Stomach smooth muscle (tissue), 2 donors: ENCODE measurements at regions not wholly inside any gene's neighbourhood (a gene's known extent, or its start where the extent isn't known, plus 50 kb on each side); places are given as distances from the start of the nearest gene placed in this dataset.

Experiments
- H3K27ac ChIP-seq: one replicate; pipeline ENCODE4 v1.7.0; 2013; ENCODE audit warnings: mild to moderate bottlenecking, low read length, inconsistent platforms
- H3K27me3 ChIP-seq, 2 donors: one replicate each; pipeline ENCODE4 v1.7.0; 2013; ENCODE audit warnings: low read length in 2 of 2; ENCODE audit not compliant: insufficient read depth in 2 of 2, control insufficient read depth in 1 of 2
- H3K36me3 ChIP-seq, 2 donors: one replicate each; pipeline ENCODE4 v1.7.0; 2013; ENCODE audit warnings: low read length in 2 of 2; ENCODE audit not compliant: control insufficient read depth in 2 of 2, insufficient read depth in 2 of 2
- H3K4me1 ChIP-seq: one replicate; pipeline ENCODE4 v1.7.0; 2013; ENCODE audit warnings: low read length; ENCODE audit not compliant: control insufficient read depth, insufficient read depth
- H3K4me3 ChIP-seq, 2 donors: one replicate each; pipeline ENCODE4 v1.7.0; 2013; ENCODE audit warnings: low read length in 2 of 2
- H3K9ac ChIP-seq, 2 donors: one replicate each; pipeline ENCODE4 v1.7.0; 2013; ENCODE audit warnings: low read length in 2 of 2, mild to moderate bottlenecking in 1 of 2
- H3K9me3 ChIP-seq, 2 donors: one replicate each; pipeline ENCODE4 v1.7.0; 2013; ENCODE audit warnings: low read length in 2 of 2; ENCODE audit not compliant: control insufficient read depth in 2 of 2
- donor health status: healthy.
- donor health status: Pancreatic carcinoma.

GRCh38 chr10:125332548-125333208 lies 172.3 kb upstream of the CTBP2 start:
- Histone ChIP-seq H3K4me3 (no peak overlapping the region), H3K4me1 (no peaks in the 10 kb centered on the region), H3K9me3 (no peaks in the 10 kb centered on the region), H3K27ac (no peak overlapping the region), H3K27me3 (no peaks in the 10 kb centered on the region), H3K36me3 (no peaks in the 10 kb centered on the region), H3K9ac (no peak overlapping the region)

- no peaks in the 10 kb centered on the region for H3K4me1 ChIP-seq
- H3K27me3 ChIP-seq, result no peaks in the 10 kb centered on the region
- H3K27ac ChIP-seq, result no peak overlapping the region
- H3K4me3 ChIP-seq, result no peak overlapping the region
- H3K36me3 ChIP-seq, result no peaks in the 10 kb centered on the region
- H3K9ac ChIP-seq, result no peak overlapping the region
- H3K9me3 ChIP-seq, result no peaks in the 10 kb centered on the region
These were observed 170.7 kb upstream of the CTBP2 start for GRCh38 chr10:125331056-125331455.

- Histone ChIP-seq H3K27ac (no peak overlapping the region), H3K36me3 (no peaks in the 10 kb centered on the region)
These were observed 168.7 kb upstream of the CTBP2 start for GRCh38 chr10:125329056-125329455.

GRCh38 chr10:125325326-125325725 lies 165.0 kb upstream of the CTBP2 start:
- Histone ChIP-seq H3K36me3 (no peaks in the 10 kb centered on the region), H3K4me3 (no peak overlapping the region), H3K27ac (no peak overlapping the region), H3K9ac (no peak overlapping the region), H3K4me1 (no peaks in the 10 kb centered on the region), H3K9me3 (peaks cover 3 to 7% of the 10 kb centered on the region in 2 donors), H3K27me3 (no peaks in the 10 kb centered on the region)

More at GRCh38 chr10:125329056-125329455, 168.7 kb upstream of the CTBP2 start:
- no peak overlapping the region for H3K9ac ChIP-seq
- H3K9me3 ChIP-seq, result no peaks in the 10 kb centered on the region
- no peaks in the 10 kb centered on the region for H3K27me3 ChIP-seq
- H3K4me1 ChIP-seq, result no peaks in the 10 kb centered on the region
- no peak overlapping the region for H3K4me3 ChIP-seq

- Histone ChIP-seq H3K27me3 (no peaks in the 10 kb centered on the region), H3K9me3 (no peaks in the 10 kb centered on the region), H3K27ac (no peak overlapping the region), H3K36me3 (no peaks in the 10 kb centered on the region), H3K4me3 (no peak overlapping the region), H3K4me1 (no peaks in the 10 kb centered on the region), H3K9ac (no peak overlapping the region)
These were observed 156.1 kb upstream of the CTBP2 start for GRCh38 chr10:125316436-125316835.

- H3K4me3 ChIP-seq, result no peak overlapping the region
- H3K27me3 ChIP-seq, result no peaks in the 10 kb centered on the region
- no peaks in the 10 kb centered on the region for H3K9me3 ChIP-seq
- H3K27ac ChIP-seq, result no peak overlapping the region
- H3K4me1 ChIP-seq, result no peaks in the 10 kb centered on the region
- no peaks in the 10 kb centered on the region for H3K36me3 ChIP-seq
- H3K9ac ChIP-seq, result no peak overlapping the region
These were observed 140.6 kb upstream of the CTBP2 start for GRCh38 chr10:125300937-125301336.

- H3K9ac ChIP-seq, result no peak overlapping the region
- H3K27ac ChIP-seq, result no peak overlapping the region
- H3K36me3 ChIP-seq, result no peaks in the 10 kb centered on the region
These were observed 139.1 kb upstream of the CTBP2 start for GRCh38 chr10:125299461-125299860.

GRCh38 chr10:125296598-125296997 lies 136.2 kb upstream of the CTBP2 start:
- Histone ChIP-seq H3K9ac (no peak overlapping the region), H3K27me3 (no peaks in the 10 kb centered on the region), H3K4me3 (no peak overlapping the region), H3K27ac (no peak overlapping the region), H3K9me3 (no peaks in the 10 kb centered on the region), H3K4me1 (no peaks in the 10 kb centered on the region), H3K36me3 (no peaks in the 10 kb centered on the region)

More at GRCh38 chr10:125299461-125299860, 139.1 kb upstream of the CTBP2 start:
- Histone ChIP-seq H3K9me3 (no peaks in the 10 kb centered on the region), H3K27me3 (no peaks in the 10 kb centered on the region), H3K4me3 (no peak overlapping the region), H3K4me1 (no peaks in the 10 kb centered on the region)

- H3K9ac ChIP-seq, result no peak overlapping the region
- H3K9me3 ChIP-seq, result no peaks in the 10 kb centered on the region
- no peak overlapping the region for H3K27ac ChIP-seq
- no peak overlapping the region for H3K4me3 ChIP-seq
- H3K4me1 ChIP-seq, result no peaks in the 10 kb centered on the region
- no peaks in the 10 kb centered on the region for H3K36me3 ChIP-seq
- H3K27me3 ChIP-seq, result no peaks in the 10 kb centered on the region
These were observed 133.7 kb upstream of the CTBP2 start for GRCh38 chr10:125294109-125294508.

- Histone ChIP-seq H3K27ac (no peak overlapping the region), H3K36me3 (no peaks in the 10 kb centered on the region), H3K27me3 (no peaks in the 10 kb centered on the region), H3K4me1 (no peaks in the 10 kb centered on the region), H3K9ac (no peak overlapping the region), H3K9me3 (no peaks in the 10 kb centered on the region), H3K4me3 (no peak overlapping the region)
These were observed 131.5 kb upstream of the CTBP2 start for GRCh38 chr10:125291836-125292235.

GRCh38 chr10:125289461-125289860 lies 129.1 kb upstream of the CTBP2 start:
- Histone ChIP-seq H3K36me3 (no peaks in the 10 kb centered on the region), H3K27ac (no peak overlapping the region), H3K27me3 (peaks cover 0 to 7% of the 10 kb centered on the region in 2 donors), H3K4me1 (no peaks in the 10 kb centered on the region), H3K4me3 (no peak overlapping the region), H3K9ac (no peak overlapping the region), H3K9me3 (no peaks in the 10 kb centered on the region)
